WTC11 (cell line): ENCODE measurements at regions not wholly inside any gene's neighbourhood (a gene's known extent, or its start where the extent isn't known, plus 50 kb on each side); places are given as distances from the start of the nearest gene placed in this dataset.

Experiments
- NFYB ChIP-seq: sonication (generic); formaldehyde crosslinking; conservative IDR thresholded peaks from 2 replicates; pipeline ENCODE4 v1.8.0; 2022; ENCODE audit warnings: low read depth, missing genetic modification reagents
- NR1H2 ChIP-seq: sonication (generic); formaldehyde crosslinking; IDR thresholded peaks from 2 replicates; pipeline ENCODE4 v1.9.0; 2021; ENCODE audit warnings: mild to moderate bottlenecking, moderate library complexity, missing genetic modification reagents

- no peak for TF ChIP-seq NR1H2 (CRISPR knock-in tag)
- TF ChIP-seq NFYB: no peak
Observed at GRCh38 chr10:110405380-110405779, 92.3 kb upstream of the DUSP5 start.
